ENCODE measurements at regions not wholly inside any gene's neighbourhood (a gene's known extent, or its start where the extent isn't known, plus 50 kb on each side); places are given as distances from the start of the nearest gene placed in this dataset.
"Not testable (repeated sequence)": the region's sequence is repeated elsewhere in the genome, so short reads cannot be mapped to it uniquely, and the experiment has no call there.

- no peak for DNase-seq
Observed at GRCh38 chr6:134447883-134448387, 130.0 kb upstream of the SGK1 start.

DNA sequence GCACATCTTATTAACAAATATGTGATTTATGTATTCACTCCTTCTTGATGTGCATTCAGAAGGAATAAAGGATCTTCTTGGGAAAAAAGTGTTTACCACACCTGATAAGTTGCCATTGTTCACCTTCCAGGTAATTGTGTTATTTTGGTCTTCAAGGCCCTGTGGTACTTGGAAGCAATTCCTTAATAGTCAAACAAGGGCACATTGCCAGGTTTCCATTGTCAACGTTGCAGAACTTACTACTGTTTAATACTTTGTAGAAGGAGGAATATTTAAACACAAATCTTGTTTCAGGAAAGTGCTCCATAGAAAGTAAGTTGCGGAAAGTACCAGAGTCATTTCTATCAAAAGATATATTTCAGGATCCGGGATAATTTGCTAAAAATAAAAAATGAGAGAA lies 129.5 kb upstream of the SGK1 start:
- DNase-seq, result no peak

- DNase-seq, result no peak
Observed at GRCh38 chr6:134446896-134447295, 129.0 kb upstream of the SGK1 start.

DNA sequence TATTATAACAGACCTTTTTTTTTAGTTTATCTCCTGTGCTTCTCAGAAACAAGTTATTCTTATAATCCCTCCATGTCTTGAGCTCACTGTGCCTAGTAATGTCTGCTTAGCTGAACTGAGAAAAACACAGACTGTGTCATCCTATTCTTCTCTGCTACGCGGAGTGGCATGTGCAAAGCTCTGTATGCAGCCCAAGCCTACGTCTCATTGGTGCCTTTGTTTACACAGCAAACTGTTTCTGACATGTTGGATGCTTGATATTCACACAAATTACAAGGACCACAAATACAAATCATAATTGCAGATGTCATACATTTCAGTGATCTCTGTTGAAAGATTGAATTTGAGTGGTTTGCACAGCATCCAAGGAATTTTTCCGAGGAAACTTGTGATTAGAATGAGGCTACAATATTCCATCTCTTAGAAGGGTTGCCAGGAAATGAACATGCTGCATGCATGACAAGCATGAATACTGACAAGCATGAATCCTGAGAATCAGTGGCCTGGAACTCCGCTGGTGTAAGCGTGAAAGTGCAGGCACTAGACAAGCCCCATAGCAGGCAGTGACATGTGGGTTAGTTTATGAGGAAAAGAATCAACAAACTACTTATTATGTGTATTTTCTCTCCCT lies 128.4 kb upstream of the SGK1 start:
- DNase-seq, result peak; percentile 62

GRCh38 chr6:134443009-134443408 lies 125.1 kb upstream of the SGK1 start:
- DNase-seq, result no peak

GRCh38 chr6:134442073-134442472 lies 124.2 kb upstream of the SGK1 start:
- no peak for DNase-seq

DNA sequence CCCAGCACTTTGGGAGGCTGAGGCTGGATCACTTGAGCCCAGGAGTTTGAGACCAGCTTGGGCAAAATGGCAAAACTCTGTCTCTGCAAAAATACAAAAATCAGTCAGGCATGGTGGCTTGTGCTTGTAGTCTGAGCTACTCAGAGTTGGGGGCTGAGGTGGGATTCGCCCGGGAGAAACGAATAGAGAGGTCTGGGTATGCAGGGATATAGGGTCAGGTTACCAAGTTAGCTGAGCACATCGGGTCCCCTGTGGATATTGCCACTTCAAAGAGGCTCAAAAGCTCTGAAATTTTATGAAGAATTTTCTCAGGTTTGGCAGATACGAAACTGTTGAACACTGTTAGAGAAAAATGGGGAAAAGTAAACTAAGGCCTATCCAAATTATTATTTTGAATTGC lies 120.9 kb upstream of the SGK1 start:
- no peak for DNase-seq

DNA sequence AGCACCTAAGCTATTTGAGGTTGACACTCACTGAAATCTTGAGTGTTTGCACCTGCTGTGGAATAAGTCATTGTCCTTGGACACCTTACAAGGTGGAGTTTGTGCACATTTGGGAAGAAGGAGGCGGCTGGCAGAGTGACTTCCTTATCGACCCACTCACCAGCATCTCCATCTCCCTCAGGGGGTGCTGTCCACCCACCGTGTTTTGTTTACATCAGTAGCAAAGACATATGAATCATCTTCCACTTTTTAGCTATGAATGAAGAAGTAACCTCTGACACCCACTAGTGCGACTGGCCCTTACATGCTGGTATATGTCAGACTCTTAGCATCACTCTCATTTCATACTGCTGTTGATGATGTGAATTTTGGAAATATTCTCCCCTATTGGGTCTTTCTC lies 119.5 kb upstream of the SGK1 start:
- DNase-seq, result no peak

DNA sequence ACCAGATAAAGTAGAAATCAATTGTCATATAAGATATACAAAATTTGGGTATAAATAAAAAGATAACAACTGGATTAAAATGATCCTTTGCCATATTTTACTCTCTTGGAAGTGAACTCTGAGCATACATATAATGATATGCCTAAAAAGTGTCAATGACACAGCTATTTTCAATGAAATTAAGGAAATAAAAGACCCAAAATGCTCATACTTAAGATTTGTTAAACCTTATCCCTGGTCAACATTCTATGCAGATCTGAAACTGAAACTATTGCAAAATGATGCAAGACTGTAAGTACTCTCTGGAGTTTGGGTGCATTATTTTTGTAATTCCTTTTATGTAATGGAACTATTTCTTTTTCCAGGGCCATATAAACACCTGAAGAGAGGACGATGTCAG lies 119.0 kb upstream of the SGK1 start:
- DNase-seq, result no peak

- DNase-seq, result no peak
Observed at GRCh38 chr6:134436281-134436815, 118.4 kb upstream of the SGK1 start.

GRCh38 chr6:134435814-134436280 lies 117.9 kb upstream of the SGK1 start:
- no peak for DNase-seq

DNA sequence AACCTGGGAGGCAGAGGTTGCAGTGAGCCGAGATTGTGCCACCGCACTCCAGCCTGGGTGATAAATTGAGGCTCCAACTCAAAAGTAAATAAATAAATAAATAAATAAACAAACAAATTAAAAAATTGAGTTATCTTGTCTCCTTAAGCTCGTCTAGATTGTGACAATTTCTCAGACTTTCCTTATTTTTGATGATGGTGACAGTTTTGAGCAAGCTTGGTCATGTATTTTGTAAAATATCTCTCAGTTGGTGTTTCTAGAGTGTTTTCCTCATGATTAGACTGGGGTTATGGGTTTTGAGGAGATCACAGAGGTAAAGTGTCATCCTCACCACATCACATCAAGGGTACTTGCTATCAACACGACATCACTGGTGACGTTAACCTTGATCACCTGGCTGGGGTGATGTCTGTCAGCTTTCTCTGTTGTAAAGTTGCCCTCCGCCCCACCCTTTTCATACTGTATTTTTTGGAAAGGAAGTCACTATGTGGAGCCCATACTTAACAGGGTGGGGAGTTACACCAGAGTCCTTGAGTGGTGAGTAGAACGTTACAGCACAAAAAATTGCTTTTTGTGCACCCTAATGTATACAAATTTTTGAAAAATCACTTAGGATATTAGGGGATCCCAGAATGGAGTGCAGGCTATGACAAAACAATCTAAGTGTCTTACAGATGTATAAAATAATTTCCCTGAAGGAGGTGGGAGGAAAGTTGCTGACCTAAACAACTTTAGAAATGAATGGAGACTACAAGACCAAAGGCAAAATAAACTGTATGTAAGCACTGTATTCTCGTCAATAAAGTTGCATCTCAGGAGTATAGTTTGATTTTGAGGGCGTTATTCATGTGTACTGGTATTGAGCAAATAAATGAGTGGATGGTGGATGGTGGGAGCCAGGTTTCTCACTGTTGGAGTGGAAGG lies 116.4 kb upstream of the SGK1 start:
- DNase-seq, result no peak

DNA sequence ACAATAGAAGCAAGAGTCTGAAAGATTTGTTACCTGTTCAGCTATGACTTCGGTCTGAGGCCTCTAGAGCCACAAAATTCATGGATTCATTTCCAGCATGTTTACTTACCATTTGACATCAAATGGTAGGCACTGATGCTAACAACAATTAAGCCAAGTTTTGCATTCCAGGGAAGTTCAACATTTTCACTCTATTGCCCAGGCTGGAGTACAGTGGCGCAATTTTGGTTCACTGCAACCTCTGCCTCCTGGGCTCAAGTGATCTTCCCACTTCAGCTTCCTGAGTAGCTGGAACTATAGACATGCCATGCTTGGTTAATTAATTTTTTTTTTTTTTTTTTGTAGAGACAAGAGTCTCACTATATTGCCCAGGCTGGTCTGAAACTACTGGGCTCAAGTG lies 114.1 kb upstream of the SGK1 start:
- no peak for DNase-seq

DNA sequence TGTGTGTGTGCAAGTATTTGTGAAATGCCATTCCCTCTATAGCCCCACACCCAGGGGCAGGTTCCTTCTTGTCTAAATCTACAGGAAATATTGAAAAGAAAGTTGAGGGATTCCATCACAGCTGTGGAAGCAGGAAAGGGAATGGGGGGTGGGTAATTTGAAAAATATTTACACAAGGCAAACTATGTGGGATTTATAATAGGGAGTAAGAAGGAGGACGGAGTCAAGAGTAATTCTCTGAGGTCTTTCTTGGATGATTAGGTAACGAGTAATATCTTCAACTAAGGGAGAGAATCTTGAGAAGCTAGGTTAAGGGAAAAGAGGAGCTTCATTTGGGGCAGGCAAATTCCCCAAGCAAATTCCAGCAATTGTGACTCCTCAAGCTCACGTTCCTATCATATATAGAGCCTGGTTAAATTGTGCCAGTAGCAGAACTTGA lies 113.5 kb upstream of the SGK1 start:
- DNase-seq, result no peak

DNA sequence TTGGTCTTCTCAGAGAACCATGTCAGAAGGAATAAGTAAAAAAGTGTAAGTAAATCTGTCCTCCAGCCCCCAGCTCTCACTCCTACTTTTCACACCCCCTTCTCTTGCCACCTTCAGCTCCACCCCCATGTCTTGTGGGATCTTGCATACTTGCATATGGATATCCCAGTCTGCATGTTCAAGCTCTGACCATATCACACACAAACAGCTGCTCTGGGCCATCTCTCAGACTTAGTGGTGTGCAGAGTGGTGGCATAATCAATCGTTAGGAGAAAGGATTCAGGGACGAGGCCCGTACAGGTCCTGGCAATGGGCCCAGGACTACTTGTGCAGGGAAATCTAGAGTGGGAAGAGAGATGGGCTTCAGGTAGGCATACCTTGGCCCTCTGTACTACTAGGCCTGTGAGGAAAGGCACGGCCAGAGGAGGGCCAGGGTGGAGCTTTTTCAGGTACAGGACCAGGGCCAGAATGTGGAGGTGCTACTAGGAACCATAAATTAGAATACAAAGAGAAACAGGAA lies 112.0 kb upstream of the SGK1 start:
- DNase-seq, result no peak

DNA sequence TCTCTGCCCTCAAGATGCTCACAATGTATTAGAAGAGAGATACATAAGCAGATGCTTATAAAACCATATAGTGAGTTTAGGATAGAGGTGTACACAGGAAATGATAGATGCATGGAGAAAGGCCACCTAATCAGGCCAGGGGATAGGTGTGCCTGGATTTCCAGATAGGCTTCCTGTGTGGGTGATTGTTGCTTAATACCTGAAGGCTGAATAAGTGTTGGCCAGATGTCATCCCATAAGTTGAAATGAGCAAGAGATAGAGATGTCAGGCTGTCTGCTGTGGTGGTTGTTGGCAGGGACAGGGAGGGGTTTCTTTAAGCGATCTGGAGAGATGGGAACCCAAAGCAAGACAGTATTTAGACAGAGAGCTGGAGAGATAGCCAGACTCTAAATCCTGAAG lies 109.8 kb upstream of the SGK1 start:
- no peak for DNase-seq

GRCh38 chr6:134426623-134427022 lies 108.7 kb upstream of the SGK1 start:
- no peak for DNase-seq

DNA sequence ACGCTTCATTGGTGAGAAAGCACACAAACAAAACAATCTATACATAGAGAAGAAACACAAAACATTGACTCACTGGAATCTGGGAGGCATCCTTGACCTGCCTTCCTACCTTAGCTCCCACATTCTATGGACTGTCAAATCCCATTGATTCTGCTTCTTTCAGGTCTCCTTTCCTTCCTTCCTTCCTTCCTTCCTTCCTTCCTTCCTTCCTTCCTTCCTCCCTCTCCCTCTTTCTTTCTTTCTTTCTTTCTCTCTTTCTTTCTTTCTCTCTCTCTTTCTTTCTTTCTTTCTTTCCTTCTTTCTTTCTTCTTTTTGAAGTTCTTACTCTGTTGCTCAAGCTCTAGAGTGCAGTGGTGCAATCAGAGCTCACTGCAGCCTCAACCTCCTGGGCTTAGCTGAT lies 108.0 kb upstream of the SGK1 start:
- not testable (repeated sequence) for DNase-seq

- no peak for DNase-seq
Observed at GRCh38 chr6:134425513-134425912, 107.6 kb upstream of the SGK1 start.

GRCh38 chr6:134424798-134425170 lies 106.9 kb upstream of the SGK1 start:
- DNase-seq, result no peak

DNA sequence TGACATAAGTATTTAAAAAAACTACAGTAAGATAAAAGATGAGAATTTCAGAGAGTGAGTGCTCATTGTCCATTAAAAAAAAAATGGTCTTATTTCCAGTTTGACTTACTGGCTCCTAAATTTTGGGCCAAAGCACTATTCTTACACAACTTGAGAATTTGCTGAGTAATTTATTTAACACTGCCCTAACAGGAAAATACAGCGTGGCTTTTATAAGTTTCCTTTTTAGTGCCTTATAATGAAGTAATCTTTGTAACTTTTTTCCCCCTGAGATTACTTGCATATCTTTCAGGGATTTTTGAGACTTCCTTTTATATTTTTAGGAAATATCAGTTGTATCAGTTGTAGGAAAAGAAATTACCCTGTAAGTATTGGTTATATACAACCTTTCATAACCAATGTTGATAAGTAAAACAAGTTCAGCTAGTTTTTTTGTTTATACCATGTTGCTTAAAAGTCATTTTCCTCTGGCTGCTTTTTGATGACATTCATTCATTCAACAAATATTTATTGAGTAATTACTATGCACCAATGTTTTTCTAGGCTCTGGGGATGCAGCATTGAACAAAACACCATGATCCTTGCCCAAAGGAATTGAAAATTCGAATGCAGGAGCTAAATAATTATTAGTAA lies 106.4 kb upstream of the SGK1 start:
- DNase-seq, result no peak

GRCh38 chr6:134422426-134423231 lies 104.7 kb upstream of the SGK1 start:
- no peak for DNase-seq

Measured in NCI-H1694 treated with DMSO at 0.1 percent for 48 hours (cell line).